NCI-H510A treated with DMSO at 0.1 percent for 48 hours (cell line): ENCODE measurements at regions not wholly inside any gene's neighbourhood (a gene's known extent, or its start where the extent isn't known, plus 50 kb on each side); places are given as distances from the start of the nearest gene placed in this dataset.
"Not testable (repeated sequence)": the region's sequence is repeated elsewhere in the genome, so short reads cannot be mapped to it uniquely, and the experiment has no call there.

Experiments used
- DNase-seq: peaks from one replicate; lab custom pipeline; 2025; lab: John Stamatoyannopoulos, UW

DNA sequence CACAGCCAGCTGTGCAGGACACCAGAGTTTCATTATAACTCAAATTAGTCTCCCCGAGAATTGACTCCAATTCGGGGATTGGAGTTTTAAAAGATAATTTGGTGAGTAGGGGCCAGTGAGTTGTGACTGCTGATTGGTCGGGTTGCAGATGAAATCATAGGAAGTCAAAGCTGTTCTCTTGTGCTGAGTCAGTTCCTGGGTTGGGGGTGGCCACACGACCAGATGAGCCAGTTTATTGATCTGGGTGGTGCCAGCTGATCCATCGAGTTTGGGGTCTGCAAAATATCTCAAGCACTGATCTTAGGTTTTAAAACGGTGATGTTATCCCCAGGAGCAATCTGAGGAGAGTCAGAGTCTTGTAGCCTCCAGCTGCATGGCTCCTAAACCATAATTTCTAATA is 82.7 kb upstream of the SLC66A3 start:
- no peak for DNase-seq

GRCh38 chr2:11073251-11073650 is 82.0 kb upstream of the SLC66A3 start:
- peak; percentile 57 for DNase-seq

DNA sequence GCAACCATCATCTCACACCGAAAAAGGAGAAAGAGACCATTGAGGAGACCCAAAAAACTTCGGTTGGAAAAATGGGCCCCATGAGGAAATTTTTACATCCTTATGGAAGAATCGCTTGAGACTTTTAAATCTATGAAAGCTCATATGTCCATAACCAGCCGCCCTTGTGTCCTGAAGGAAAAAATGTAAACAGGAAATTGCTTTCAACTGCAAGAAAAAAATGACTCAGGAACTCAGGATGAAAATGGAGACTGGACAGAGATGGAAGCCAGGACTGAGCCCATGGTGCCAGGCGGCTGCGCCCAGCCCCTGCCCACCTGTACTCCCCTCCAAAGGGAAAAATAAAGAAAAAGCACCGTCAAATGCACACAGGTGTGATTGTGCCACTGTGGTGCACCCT is 81.5 kb upstream of the SLC66A3 start:
- DNase-seq = no peak

- DNase-seq = no peak
These were observed 80.9 kb upstream of the SLC66A3 start for GRCh38 chr2:11074246-11074820.

GRCh38 chr2:11075221-11075620 is 80.0 kb upstream of the SLC66A3 start:
- no peak for DNase-seq

- DNase-seq = no peak
These were observed 77.9 kb upstream of the SLC66A3 start for GRCh38 chr2:11077411-11077810.

GRCh38 chr2:11079136-11079824 is 76.0 kb upstream of the SLC66A3 start:
- no peak for DNase-seq

DNA sequence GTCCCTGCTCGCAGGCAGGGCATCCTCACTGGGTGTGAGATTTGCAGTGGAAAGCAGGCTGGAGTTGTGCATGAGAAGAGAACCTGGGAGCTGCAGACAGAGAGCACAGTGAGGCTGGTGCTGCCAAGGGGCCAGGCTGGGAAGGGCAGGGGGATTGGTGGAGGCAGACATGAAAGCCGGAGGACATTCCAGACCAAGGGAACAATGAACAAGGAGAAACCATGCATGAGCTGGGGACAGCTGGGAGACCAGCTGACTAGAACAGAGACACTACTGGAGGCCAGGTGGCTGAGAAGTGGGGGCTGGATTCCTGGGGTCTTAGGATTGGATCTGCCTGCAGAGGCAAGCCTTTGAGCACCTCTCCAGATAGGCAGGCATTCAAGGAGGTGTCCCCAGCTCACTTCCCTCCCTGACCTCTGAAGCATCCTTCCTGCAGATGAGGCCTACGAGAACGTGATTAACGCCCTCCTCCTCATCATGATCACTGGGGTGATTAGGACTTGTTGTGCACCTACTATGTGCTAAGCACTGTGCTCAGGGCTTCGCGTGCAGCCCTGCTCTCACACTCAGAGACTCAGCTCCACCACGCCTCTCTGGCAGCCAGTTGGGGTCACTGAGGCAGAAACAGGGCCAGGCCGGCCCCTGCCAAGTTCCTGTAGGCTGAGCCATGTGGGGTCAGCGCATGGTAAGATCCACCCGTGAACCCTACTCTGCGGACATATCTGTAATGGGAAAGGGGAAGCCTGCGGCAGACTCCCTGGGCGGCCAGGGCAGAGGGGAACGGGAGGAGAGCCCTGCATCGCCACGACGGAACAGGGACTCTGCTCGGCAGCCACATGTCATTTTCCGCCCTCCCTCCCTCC is 74.8 kb upstream of the SLC66A3 start:
- DNase-seq = no peak

DNA sequence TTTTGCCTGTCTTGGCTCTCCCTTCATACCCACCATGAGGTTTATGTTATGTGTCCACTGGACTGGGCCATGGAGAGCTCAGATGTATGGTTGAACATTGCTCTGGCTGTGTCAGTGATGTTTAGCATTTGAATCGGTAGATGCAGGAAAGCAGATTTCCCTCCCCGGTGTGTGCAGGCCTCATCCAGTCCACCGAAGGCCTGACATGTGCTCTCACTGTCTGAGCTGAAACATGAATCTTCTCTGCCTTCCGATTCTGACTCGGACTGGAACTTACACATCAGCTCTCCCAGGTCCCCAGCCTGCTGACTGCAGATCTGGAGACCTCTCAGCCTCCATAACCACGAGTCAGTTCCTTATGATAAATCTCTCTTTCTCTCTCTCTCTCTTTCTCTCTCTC is 72.4 kb upstream of the SLC66A3 start:
- no peak for DNase-seq

DNA sequence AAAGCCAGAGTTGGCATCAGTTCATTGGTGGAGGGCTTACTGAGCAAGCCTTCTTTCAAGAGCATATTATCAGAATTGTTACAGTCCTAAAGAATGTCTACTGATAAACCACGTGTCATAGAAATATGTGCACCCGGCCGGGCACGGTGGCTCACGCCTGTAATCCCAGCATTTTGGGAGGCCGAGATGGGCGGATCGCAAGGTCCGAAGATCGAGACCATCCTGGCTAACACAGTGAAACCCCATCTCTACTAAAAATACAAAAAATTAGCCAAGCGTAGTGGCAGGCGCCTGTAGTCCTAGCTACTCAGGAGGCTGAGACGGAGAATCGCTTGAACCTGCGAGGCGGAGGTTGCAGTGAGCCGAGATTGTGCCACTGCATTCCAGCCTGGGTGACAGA is 66.4 kb upstream of the SLC66A3 start:
- not testable (repeated sequence) for DNase-seq

DNA sequence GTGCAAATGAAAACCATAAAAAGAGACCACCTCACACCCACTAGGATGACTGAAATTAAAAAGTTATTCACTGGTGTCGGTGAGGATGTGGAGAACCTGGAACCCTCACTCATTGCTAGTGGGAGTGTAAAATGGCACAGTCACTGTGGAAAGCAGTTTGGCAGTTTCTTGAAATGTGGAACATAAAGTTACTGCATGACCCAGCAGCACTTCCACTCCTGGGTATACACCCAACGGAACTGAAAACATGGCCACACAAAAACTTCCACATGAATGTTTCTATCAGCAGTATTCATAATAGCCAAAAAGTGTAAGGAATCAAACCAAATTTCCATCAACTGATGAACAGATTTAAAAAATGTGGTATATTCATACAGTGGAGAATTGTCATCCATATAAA is 65.1 kb upstream of the SLC66A3 start:
- DNase-seq = no peak

DNA sequence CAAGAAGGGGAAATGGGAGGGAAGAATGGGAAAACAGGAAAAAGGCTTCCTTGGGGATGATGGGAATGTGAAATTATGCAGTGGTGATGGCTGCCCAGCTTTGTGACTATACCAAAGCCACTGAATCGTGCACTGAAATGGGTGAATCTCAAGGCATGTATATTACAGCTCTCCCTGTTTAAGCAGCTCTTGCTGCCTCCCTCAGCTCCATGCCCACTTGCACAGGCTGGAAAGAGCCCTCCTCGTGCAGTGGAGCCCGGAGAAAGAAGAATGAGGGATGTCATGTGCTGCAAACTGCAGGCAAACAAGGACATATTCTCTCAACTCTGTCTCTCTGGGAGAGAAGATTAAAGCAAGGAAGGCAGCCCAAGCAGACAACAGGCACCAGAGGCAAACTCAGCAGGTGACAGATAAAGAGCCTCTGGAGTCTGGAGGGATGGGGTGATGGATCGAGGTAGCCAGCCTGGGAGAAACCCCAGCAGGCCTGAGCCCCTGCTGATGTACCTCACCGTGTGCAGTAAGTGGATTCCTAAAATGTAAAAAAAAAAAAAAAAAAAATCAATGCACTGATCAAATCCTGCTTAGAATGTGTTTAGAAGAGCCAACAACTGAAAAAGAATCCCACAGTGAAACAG is 62.4 kb upstream of the SLC66A3 start:
- DNase-seq = no peak

DNA sequence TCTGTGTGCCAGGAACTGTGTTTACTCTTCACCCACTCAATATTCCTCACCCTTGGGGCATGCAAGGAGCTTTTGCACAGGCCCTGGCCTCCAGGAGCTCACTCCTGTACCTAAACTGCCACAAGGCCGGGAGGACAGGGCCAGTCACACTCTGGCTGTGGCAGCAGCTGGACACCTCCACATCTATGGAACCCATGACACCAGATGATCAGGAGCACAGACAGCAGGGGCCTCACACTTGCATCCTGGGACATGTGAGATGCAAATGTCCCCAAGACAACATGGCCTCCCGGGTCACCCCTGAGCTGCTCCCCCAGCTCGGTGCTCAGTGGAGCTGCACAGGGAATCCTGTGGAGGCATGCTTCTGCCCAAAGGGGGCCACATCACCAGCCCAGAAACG is 61.8 kb upstream of the SLC66A3 start:
- no peak for DNase-seq

DNA sequence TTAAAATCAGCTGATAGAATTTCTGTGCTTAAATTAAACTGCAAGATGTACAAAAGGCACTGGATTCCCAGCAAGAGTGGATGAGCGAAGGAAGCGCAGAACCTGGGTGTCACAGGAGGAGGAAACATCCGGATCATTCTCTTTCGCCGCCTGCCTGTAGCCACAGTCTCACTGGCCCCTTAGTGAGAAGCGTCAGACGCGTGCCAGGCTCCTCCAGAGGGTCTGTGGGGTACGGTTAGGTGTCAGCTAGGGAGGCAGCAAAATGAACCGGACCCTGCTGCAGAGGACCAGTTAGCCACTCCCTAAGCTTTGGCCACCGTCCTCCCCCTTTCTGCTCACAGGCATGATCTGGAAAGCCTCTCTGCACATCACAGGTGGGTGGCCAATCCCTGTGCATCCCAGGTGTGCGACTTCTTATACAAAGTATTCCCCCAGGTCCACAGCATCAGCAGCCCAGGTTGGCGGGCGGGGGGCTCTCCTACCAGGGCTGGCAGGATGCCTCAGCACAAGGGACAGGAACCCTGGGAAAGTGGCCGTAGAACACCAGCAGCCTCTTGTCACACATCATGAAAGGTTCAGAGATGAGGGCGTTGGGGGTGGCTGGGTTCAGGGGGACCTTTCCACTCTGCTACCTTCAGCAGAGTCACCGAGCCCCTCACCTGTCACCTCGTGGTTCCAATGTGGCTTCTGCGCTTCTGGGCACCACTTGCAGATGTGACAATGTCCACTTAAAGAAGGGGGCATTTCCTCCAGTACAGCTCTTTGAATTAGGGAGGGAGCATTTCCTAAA is 61.1 kb upstream of the SLC66A3 start:
- no peak for DNase-seq

- no peak for DNase-seq
These were observed 58.7 kb upstream of the SLC66A3 start for GRCh38 chr2:11096591-11096990.

DNA sequence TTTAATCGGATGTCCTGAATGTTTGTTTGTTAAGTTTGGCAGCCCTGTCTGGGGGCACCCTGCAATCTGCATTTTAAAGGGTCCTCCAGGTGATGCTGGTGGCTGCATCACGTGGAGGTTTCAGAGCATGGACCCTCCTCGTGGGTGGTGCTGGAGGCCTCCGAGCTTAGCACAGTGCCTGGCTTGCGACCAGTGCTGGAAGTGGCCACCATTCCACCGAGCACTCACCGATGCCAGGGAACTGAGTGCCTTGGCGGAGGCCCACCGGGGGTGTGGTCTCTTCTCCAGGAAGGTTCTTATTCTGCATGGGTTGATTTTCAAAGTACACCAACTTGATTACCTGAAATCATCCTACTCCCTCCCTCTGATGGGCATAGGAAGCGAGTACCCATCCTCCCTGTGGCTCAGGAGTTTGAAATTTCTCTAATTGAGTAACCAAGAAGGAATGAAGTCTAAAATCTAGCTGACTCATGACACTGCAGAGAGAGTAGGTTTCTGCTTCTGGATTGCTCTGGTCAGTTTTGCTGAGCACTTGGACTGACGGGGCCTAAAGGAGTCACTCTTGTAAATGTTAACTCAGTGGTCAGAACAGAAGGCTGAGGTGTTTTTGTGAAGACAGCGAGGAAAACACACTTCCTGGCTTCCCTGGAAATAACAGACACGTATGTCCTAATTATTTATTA is 58.1 kb upstream of the SLC66A3 start:
- DNase-seq = no peak

- no peak for DNase-seq
These were observed 57.3 kb upstream of the SLC66A3 start for GRCh38 chr2:11097854-11098387.

DNA sequence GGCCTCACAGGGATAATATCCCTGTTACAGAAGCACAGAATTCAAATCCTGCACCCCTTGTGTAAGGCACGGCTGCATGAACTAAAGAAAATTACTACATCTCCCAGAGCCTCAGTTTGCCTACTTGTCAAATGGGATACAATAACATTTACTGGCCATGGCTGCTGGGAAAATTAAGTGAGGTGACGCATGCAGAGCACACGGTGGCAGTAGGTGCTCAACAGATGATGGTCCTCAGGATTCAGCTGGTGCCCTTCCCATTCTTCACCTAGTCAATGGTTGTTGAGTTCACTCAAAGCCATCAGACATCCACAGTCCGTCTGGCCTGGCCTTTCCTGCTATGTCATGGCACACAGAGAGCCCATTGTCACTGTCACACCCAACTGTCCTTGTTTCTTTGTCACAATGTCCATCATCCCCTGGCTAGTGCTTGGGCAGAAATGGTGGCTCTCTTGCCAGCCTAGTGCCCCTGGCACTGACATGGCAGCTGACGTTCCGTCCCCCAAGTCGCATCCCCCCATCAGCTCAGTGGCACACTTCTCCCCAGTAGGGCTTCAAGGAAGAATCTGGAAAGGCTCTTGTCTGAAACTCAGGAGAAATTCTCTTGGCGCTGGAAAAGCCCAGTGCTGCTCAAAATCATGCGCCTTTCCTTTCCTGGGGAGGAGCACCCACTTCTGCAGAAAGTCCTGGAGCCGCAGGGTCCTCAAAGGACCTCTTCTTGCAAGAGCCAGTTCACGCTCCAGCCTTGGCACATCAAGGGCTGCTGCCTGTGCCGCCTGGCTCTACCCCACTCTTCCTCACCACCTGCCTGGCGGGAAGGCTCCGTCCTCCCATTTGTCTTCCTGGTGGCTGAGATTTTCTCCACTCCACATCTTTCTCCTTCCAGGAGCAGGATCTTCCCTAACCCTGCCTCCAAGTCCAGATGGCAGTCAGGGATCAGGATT is 55.9 kb upstream of the SLC66A3 start:
- no peak for DNase-seq

DNA sequence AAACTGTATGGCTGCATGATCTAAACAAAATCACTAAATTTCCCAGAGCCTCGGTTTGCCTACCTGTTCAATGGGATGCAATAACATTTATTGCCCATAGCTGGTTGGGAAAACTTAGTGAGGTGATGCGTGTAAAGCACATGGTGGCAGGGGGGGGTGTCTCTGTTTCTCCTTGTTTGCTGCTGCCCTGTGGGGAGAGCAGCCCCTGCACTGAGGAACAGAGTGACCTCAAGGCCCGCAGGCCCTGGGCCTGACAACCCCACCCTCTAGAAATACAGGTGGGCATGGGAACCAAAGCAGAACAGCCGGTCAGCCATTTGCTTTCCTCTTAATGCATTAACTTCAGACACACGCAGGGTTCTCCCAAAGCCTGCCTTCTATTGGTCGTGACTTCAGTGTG is 55.1 kb upstream of the SLC66A3 start:
- DNase-seq = no peak

- DNase-seq = no peak
These were observed 54.3 kb upstream of the SLC66A3 start for GRCh38 chr2:11100976-11101375.
